Loucy (cell line): ENCODE measurements at regions not wholly inside any gene's neighbourhood (a gene's known extent, or its start where the extent isn't known, plus 50 kb on each side); places are given as distances from the start of the nearest gene placed in this dataset.

ENCODE experiments used
- H2AFZ ChIP-seq: fragments of 200-600 bp; sonication (generic); 2 replicates; pipeline ENCODE4 v1.6.0; 2016; ENCODE audit warnings: antibody characterized with exemption, mild to moderate bottlenecking, low read length, moderate library complexity
- H3F3A ChIP-seq: fragments of 200-600 bp; 2 replicates; pipeline ENCODE4 v1.6.0; 2016; ENCODE audit warnings: antibody characterized with exemption, low read depth, mild to moderate bottlenecking
- H3K27me3 ChIP-seq: fragments of 200-600 bp; sonication (generic); 2 replicates; pipeline ENCODE4 v1.6.1; 2014; ENCODE audit warnings: low read length, mild to moderate bottlenecking; ENCODE audit not compliant: insufficient read depth, poor library complexity, severe bottlenecking
- H3K36me3 ChIP-seq: fragments of 200-600 bp; sonication (generic); 2 replicates; pipeline ENCODE4 v1.6.1; 2016; ENCODE audit warnings: low read length; ENCODE audit not compliant: insufficient read depth
- H3K4me1 ChIP-seq: fragments of 200-600 bp; sonication (generic); 2 replicates; pipeline ENCODE4 v1.5.1; 2014; ENCODE audit warnings: low read length, mild to moderate bottlenecking; ENCODE audit not compliant: insufficient read depth, poor library complexity, severe bottlenecking
- H3K4me2 ChIP-seq: fragments of 200-600 bp; sonication (generic); 2 replicates; pipeline ENCODE4 v1.6.0; 2014; ENCODE audit warnings: antibody characterized with exemption, low read length, low read depth, mild to moderate bottlenecking; ENCODE audit not compliant: poor library complexity, severe bottlenecking
- H3K4me3 ChIP-seq: fragments of 200-600 bp; sonication (generic); 2 replicates; pipeline ENCODE4 v1.5.1; 2014; ENCODE audit warnings: low read length, mild to moderate bottlenecking, mixed read lengths; ENCODE audit not compliant: poor library complexity, severe bottlenecking
- H3K79me2 ChIP-seq: fragments of 200-600 bp; sonication (generic); 2 replicates; pipeline ENCODE4 v1.6.1; 2014; ENCODE audit warnings: low read length; ENCODE audit not compliant: insufficient read depth
- H3K9ac ChIP-seq: fragments of 200-600 bp; sonication (generic); 2 replicates; pipeline ENCODE4 v1.6.0; 2014; ENCODE audit warnings: mild to moderate bottlenecking, low read depth, low read length, moderate library complexity; ENCODE audit not compliant: poor library complexity, severe bottlenecking
- H3K9me2 ChIP-seq: fragments of 200-600 bp; sonication (generic); replicated peaks from 2 replicates; pipeline ENCODE4 v1.6.1; 2016; ENCODE audit warnings: low read depth, low read length, mixed read lengths
- H3K9me3 ChIP-seq: fragments of 200-600 bp; sonication (generic); 2 replicates; pipeline ENCODE4 v1.6.1; 2014; ENCODE audit warnings: mild to moderate bottlenecking, antibody characterized with exemption, low read length, low read depth; ENCODE audit not compliant: insufficient read depth
- H4K20me1 ChIP-seq: fragments of 200-600 bp; sonication (generic); 2 replicates; pipeline ENCODE4 v1.6.0; 2014; ENCODE audit warnings: antibody characterized with exemption, low read length, mild to moderate bottlenecking; ENCODE audit not compliant: insufficient read depth, poor library complexity, severe bottlenecking
- EZH2phosphoT487 ChIP-seq: fragments of 200-600 bp; IDR thresholded peaks from 2 replicates; pipeline ENCODE4 v1.6.1; 2018; ENCODE audit warnings: antibody characterized with exemption, mild to moderate bottlenecking, moderate library complexity, borderline replicate concordance
- TF ChIP-seq, protein P1 (sequence below): fragments of 200-600 bp; sonication (generic); conservative IDR thresholded peaks from 2 replicates; pipeline ENCODE4 v1.5.1; 2014; ENCODE audit warnings: mild to moderate bottlenecking, antibody characterized with exemption, low read length

DNA sequence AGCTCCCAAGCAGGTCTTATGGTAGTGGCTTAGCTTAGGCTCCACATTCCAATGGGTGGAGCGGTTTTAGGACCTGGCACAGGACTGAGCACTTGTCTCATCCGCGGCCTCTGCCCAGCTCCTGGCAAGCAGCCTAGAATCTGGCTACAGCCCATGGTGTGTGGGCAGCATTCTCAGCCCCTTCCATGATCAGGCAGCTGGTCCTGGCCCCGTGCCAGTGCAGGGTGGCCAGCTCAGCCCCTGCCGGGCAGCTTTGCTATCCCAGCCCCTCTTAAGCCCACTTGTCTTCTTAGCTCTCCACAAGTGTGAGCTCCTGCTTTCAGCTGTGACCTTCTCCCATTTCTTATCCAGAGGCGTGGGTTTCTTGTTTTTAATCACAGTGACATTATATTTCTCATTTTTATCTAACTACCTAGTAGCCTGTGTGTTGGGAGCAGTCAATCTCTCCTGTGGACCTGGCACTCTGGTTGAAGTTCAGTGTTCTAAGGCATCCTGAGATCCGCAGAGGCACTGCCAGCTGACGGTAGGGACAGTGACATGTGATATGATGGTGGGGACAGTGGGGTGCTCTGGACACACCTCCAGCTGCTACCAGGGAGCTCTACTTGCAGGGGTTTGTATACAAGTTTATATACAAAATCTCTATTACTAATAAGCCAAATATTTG, 84.5 kb upstream of the PRNP start:
- Histone ChIP-seq H3F3A (no peaks in the 10 kb centered on the region), H3K79me2 (no peaks in the 10 kb centered on the region), H3K9ac (no peak overlapping the region), H3K27me3 (no peaks in the 10 kb centered on the region), H3K4me3 (no peak overlapping the region), H3K9me2 (no peaks in the 10 kb centered on the region), H3K9me3 (no peaks in the 10 kb centered on the region), H3K4me2 (no peak overlapping the region), H2AFZ (no peak overlapping the region), H3K36me3 (no peaks in the 10 kb centered on the region), H3K4me1 (no peaks in the 10 kb centered on the region), H4K20me1 (no peaks in the 10 kb centered on the region)
- no peak for TF ChIP-seq EZH2phosphoT487
- TF ChIP-seq, protein P1, sequence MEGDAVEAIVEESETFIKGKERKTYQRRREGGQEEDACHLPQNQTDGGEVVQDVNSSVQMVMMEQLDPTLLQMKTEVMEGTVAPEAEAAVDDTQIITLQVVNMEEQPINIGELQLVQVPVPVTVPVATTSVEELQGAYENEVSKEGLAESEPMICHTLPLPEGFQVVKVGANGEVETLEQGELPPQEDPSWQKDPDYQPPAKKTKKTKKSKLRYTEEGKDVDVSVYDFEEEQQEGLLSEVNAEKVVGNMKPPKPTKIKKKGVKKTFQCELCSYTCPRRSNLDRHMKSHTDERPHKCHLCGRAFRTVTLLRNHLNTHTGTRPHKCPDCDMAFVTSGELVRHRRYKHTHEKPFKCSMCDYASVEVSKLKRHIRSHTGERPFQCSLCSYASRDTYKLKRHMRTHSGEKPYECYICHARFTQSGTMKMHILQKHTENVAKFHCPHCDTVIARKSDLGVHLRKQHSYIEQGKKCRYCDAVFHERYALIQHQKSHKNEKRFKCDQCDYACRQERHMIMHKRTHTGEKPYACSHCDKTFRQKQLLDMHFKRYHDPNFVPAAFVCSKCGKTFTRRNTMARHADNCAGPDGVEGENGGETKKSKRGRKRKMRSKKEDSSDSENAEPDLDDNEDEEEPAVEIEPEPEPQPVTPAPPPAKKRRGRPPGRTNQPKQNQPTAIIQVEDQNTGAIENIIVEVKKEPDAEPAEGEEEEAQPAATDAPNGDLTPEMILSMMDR: no peak

DNA sequence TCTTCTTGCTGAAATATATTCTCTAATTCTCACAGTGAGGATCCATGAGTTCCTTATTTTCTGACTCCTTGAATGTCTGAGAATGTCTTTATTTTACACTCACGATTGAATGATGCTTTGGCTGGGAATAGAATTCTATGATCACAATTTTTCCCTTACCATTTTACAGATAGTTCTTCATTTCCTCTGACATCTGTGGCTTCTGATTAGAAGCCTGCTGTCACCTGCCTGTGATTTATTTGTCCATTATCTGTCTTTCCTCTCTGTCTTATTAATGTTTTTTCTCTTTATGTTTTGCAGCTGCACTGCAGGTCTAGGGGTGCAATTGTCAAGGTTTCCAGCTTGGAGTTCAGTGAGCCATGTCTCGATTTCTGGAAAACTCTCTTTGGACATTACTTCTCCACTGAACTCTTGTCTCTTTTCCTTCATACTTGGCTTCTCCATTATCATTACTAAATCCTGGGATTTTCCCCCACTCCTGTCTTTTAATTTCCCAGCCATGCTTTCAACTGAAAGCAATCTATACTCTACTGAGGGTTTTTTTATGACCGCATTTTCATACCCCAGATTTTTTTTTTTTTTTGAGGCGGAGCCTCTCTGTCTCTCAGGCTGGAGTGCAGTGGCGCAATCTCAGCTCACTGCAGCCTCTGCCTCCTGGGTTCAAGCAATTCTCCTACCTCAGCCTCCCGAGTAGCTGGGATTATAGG, 85.8 kb upstream of the PRNP start:
- Histone ChIP-seq H2AFZ (no peak overlapping the region), H3K9ac (no peak overlapping the region), H3K9me3 (no peaks in the 10 kb centered on the region), H3K4me3 (no peak overlapping the region), H3K79me2 (no peaks in the 10 kb centered on the region), H3K36me3 (no peaks in the 10 kb centered on the region), H4K20me1 (no peaks in the 10 kb centered on the region), H3K27me3 (no peaks in the 10 kb centered on the region), H3K4me2 (no peak overlapping the region), H3K9me2 (no peaks in the 10 kb centered on the region), H3K4me1 (no peaks in the 10 kb centered on the region), H3F3A (no peaks in the 10 kb centered on the region)
- no peak for TF ChIP-seq EZH2phosphoT487
- TF ChIP-seq, protein P1: no peak

DNA sequence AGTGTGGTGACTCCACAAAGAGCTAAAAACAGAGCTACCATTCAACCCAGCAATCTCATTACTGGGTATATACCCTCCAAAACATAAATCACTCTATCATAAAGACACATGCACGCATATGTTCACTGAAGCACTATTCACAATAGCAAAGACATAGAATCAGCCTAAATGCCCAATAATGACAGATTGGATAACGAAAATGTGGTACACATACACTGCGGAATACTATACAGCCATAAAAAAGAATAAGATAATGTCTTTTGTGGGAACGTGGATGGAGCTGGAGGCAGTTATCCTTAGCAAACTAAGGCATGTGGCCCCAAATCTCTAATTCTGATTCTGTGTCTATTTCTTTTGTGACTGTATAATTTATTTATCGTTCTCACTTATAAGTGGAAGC, 89.0 kb upstream of the PRNP start:
- H3K4me1 ChIP-seq: peaks cover 3% of the 10 kb centered on the region
- no peak overlapping the region for H3K4me3 ChIP-seq
- no peaks in the 10 kb centered on the region for H3K9me3 ChIP-seq
- H2AFZ ChIP-seq: no peak overlapping the region
- no peaks in the 10 kb centered on the region for H3K9me2 ChIP-seq
- no peaks in the 10 kb centered on the region for H3K36me3 ChIP-seq
- no peak overlapping the region for H3K9ac ChIP-seq
- no peaks in the 10 kb centered on the region for H4K20me1 ChIP-seq
- no peaks in the 10 kb centered on the region for H3K27me3 ChIP-seq
- H3K4me2 ChIP-seq: no peak overlapping the region
- no peaks in the 10 kb centered on the region for H3K79me2 ChIP-seq
- no peaks in the 10 kb centered on the region for H3F3A ChIP-seq
- no peak for TF ChIP-seq EZH2phosphoT487
- TF ChIP-seq, protein P1: no peak
